ENCODE measurements at regions not wholly inside any gene's neighbourhood (a gene's known extent, or its start where the extent isn't known, plus 50 kb on each side); places are given as distances from the start of the nearest gene placed in this dataset.
"Not testable (repeated sequence)": the region's sequence is repeated elsewhere in the genome, so short reads cannot be mapped to it uniquely, and the experiment has no call there.

DNA sequence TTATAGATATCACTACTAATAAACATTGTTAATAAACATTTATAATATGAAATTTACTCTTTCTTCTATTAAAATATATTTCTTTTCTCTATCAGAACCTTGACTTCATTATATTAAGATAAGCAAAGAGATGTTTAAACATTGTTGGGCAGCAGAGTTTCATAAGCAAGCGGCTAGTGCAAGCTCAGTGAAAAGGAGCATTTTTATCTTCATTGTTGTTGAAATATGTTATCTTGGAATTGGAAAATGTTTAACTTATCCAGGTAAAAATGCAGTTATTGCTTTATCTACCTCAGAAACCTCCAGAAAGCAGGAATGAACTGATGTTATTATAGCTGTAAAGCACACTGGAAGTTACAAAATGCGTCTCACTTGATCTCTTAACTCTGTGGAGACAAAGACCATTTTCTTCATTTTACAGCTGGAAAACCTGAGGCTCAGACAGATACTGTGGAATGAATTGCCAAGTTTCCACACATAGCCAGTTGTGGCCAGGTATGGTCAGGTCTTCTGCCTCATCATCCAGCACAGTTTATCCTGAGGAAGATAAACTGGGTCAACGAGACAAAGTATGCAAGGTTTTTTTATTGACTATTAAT lies 934.6 kb upstream of the FAM98A start:
- no peaks in the 10 kb centered on the region for H3K27me3 Mint-ChIP-seq (ENCODE audit: unreplicated experiment)
- no peaks in the 10 kb centered on the region for H3K9me3 Mint-ChIP-seq (ENCODE audit: unreplicated experiment)
- peaks cover 13% of the 10 kb centered on the region for H3K4me1 Mint-ChIP-seq (ENCODE audit: unreplicated experiment)
- no peak for TF ChIP-seq CTCF (IDR thresholded peaks at IDR 0.05; ENCODE audit: unreplicated experiment)
- no peak for DNase-seq (ENCODE audit: low spot score)
- H3K36me3 Mint-ChIP-seq (ENCODE audit: low read depth, unreplicated experiment) = no peaks in the 10 kb centered on the region
- no peak overlapping the region for H3K27ac Mint-ChIP-seq (ENCODE audit: unreplicated experiment)
- H3K4me3 Mint-ChIP-seq (ENCODE audit: unreplicated experiment) = no peak overlapping the region

GRCh38 chr2:34529965-34530364 lies 930.9 kb upstream of the FAM98A start:
- Mint-ChIP-seq H3K27me3 (ENCODE audit: unreplicated experiment) (no peaks in the 10 kb centered on the region), H3K36me3 (ENCODE audit: low read depth, unreplicated experiment) (no peaks in the 10 kb centered on the region), H3K9me3 (ENCODE audit: unreplicated experiment) (no peaks in the 10 kb centered on the region), H3K4me1 (ENCODE audit: unreplicated experiment) (peaks cover 4% of the 10 kb centered on the region), H3K27ac (ENCODE audit: unreplicated experiment) (no peak overlapping the region), H3K4me3 (ENCODE audit: unreplicated experiment) (no peak overlapping the region)
- no peak for TF ChIP-seq CTCF (IDR thresholded peaks at IDR 0.05; ENCODE audit: unreplicated experiment)
- DNase-seq (ENCODE audit: low spot score) = no peak

DNA sequence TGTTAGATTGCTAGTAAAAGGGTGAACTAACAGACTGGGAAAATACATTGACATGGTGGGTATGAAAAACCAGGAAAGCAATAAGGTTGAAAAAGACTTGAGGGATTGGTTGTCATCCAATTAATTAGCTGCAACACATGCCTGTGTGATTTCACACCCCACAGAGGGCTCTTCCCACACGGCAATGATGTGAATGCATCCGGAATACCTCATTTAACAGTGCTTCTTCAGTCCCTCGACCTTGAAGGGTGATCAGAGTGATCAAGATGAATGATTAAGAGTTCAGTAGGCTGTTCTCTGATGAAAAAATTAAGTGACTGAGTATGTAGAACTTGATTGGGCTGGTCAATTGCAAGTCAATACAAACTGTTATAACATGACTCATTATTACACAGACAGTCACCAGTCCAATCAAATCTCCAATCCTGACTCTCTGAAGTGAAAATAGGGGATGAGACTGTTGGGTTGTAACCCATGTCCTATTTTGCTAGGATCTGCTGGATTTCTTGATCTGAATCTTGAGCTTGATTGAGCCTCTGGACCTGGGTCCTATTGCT lies 924.9 kb upstream of the FAM98A start:
- H3K4me1 Mint-ChIP-seq (ENCODE audit: unreplicated experiment) = no peaks in the 10 kb centered on the region
- H3K36me3 Mint-ChIP-seq (ENCODE audit: low read depth, unreplicated experiment) = no peaks in the 10 kb centered on the region
- H3K27me3 Mint-ChIP-seq (ENCODE audit: unreplicated experiment) = no peaks in the 10 kb centered on the region
- DNase-seq (ENCODE audit: low spot score) = no peak
- H3K27ac Mint-ChIP-seq (ENCODE audit: unreplicated experiment) = no peak overlapping the region
- H3K9me3 Mint-ChIP-seq (ENCODE audit: unreplicated experiment) = no peaks in the 10 kb centered on the region
- TF ChIP-seq CTCF (IDR thresholded peaks at IDR 0.05; ENCODE audit: unreplicated experiment) = no peak
- no peak overlapping the region for H3K4me3 Mint-ChIP-seq (ENCODE audit: unreplicated experiment)

GRCh38 chr2:34519659-34520058 lies 920.6 kb upstream of the FAM98A start:
- peaks cover 1% of the 10 kb centered on the region for H3K27me3 Mint-ChIP-seq (ENCODE audit: unreplicated experiment)
- H3K27ac Mint-ChIP-seq (ENCODE audit: unreplicated experiment) = no peak overlapping the region
- no peak overlapping the region for H3K4me3 Mint-ChIP-seq (ENCODE audit: unreplicated experiment)
- TF ChIP-seq CTCF (IDR thresholded peaks at IDR 0.05; ENCODE audit: unreplicated experiment) = no peak
- H3K36me3 Mint-ChIP-seq (ENCODE audit: low read depth, unreplicated experiment) = no peaks in the 10 kb centered on the region
- no peaks in the 10 kb centered on the region for H3K9me3 Mint-ChIP-seq (ENCODE audit: unreplicated experiment)
- H3K4me1 Mint-ChIP-seq (ENCODE audit: unreplicated experiment) = no peaks in the 10 kb centered on the region
- DNase-seq (ENCODE audit: low spot score) = no peak

GRCh38 chr2:34498561-34498960 lies 899.5 kb upstream of the FAM98A start:
- DNase-seq (ENCODE audit: low spot score) = no peak
- TF ChIP-seq CTCF (IDR thresholded peaks at IDR 0.05; ENCODE audit: unreplicated experiment) = no peak
- Mint-ChIP-seq H3K27me3 (ENCODE audit: unreplicated experiment) (no peaks in the 10 kb centered on the region), H3K36me3 (ENCODE audit: low read depth, unreplicated experiment) (no peaks in the 10 kb centered on the region), H3K9me3 (ENCODE audit: unreplicated experiment) (no peaks in the 10 kb centered on the region), H3K4me1 (ENCODE audit: unreplicated experiment) (no peaks in the 10 kb centered on the region), H3K4me3 (ENCODE audit: unreplicated experiment) (no peak overlapping the region), H3K27ac (ENCODE audit: unreplicated experiment) (no peak overlapping the region)

DNA sequence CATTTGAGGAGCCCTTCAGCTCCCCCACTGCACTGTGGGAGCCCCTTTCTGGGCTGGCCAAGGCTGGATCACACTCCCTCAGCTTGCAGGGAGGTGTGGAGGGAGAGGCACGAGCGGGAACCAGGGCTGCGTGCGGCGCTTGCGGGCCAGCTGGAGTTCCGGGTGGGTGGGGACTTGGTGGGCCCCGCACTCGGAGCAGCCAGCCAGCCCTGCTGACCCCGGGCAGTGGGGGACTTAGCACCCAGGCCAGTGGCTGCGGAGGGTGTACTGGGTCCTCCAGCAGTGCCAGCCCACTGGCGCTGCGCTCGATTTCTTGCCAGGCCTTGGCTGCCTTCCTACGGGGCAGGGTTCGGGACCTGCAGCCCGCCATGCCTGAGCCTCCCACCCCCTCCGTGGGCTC lies 895.1 kb upstream of the FAM98A start:
- DNase-seq (ENCODE audit: low spot score); H3K4me3 Mint-ChIP-seq (ENCODE audit: unreplicated experiment); H3K4me1 Mint-ChIP-seq (ENCODE audit: unreplicated experiment); H3K27me3 Mint-ChIP-seq (ENCODE audit: unreplicated experiment); H3K27ac Mint-ChIP-seq (ENCODE audit: unreplicated experiment); H3K9me3 Mint-ChIP-seq (ENCODE audit: unreplicated experiment); H3K36me3 Mint-ChIP-seq (ENCODE audit: low read depth, unreplicated experiment): not testable (repeated sequence)
